ENCODE measurements at regions not wholly inside any gene's neighbourhood (a gene's known extent, or its start where the extent isn't known, plus 50 kb on each side); places are given as distances from the start of the nearest gene placed in this dataset.

- no peaks in the 10 kb centered on the region for H3K36me3 ChIP-seq (ENCODE audit: control insufficient read depth in 2 of 2, extremely low read depth in 1 of 2, insufficient read depth in 2 of 2, low read length in 2 of 2)
- H3K9me1 ChIP-seq (ENCODE audit: control insufficient read depth, extremely low read depth, insufficient read depth, low read length): no peaks in the 10 kb centered on the region
- no peaks in the 10 kb centered on the region for H3K27me3 ChIP-seq (ENCODE audit: control insufficient read depth, extremely low read depth, insufficient read depth, low read length)
- DNase-seq (ENCODE audit: low read depth, low spot score) (no peak), FAIRE-seq (no peak)
- H2AFZ ChIP-seq (ENCODE audit: control insufficient read depth, low read length): no peak overlapping the region
- no peak overlapping the region for H3K4me3 ChIP-seq (ENCODE audit: control insufficient read depth in 2 of 3, extremely low read depth in 1 of 3, insufficient read depth in 2 of 3, low read depth in 1 of 3, low read length in 3 of 3)
- no peak overlapping the region for H3K4me2 ChIP-seq (ENCODE audit: control insufficient read depth, extremely low read depth, insufficient read depth, low read depth, low read length)
- no peak overlapping the region for H3K9ac ChIP-seq (ENCODE audit: control insufficient read depth, extremely low read depth, insufficient read depth, low read length)
- H3K4me1 ChIP-seq (ENCODE audit: control insufficient read depth, extremely low read depth, insufficient read depth, low read length): no peaks in the 10 kb centered on the region
- H3K79me2 ChIP-seq (ENCODE audit: control insufficient read depth, insufficient read depth, low read length): no peaks in the 10 kb centered on the region
- TF ChIP-seq EZH2 (IDR thresholded peaks at IDR 0.05; ENCODE audit: low read length) (no peak), CTCF (optimal IDR thresholded peaks at IDR 0.05 in 1 of 3, IDR thresholded peaks at IDR 0.05 in 1 of 3, conservative IDR thresholded peaks at IDR 0.05 in 1 of 3; ENCODE audit: extremely low read depth in 1 of 3, insufficient read depth in 2 of 3, low read length in 3 of 3) (no peak)
- H3K9me3 ChIP-seq (ENCODE audit: control insufficient read depth, low read depth, low read length): no peaks in the 10 kb centered on the region
- no peak overlapping the region for H3K27ac ChIP-seq (ENCODE audit: control insufficient read depth, insufficient read depth, low read length)
- dilution Hi-C loops (cut with MboI; ENCODE audit: extremely low pct_ligation_motif_present, low sequenced_read_pairs): no loop called here
- H4K20me1 ChIP-seq (ENCODE audit: control insufficient read depth, extremely low read depth, insufficient read depth, low read length): no peaks in the 10 kb centered on the region
Measured at GRCh38 chr1:190957565-190957964, 479.9 kb upstream of the BRINP3 start.

GRCh38 chr1:190963321-190963720 lies 485.7 kb upstream of the BRINP3 start:
- no peak overlapping the region for H3K4me3 ChIP-seq (ENCODE audit: control insufficient read depth in 2 of 3, extremely low read depth in 1 of 3, insufficient read depth in 2 of 3, low read depth in 1 of 3, low read length in 3 of 3)
- DNase-seq (ENCODE audit: low read depth, low spot score) (no peak), FAIRE-seq (no peak)
- H3K9me1 ChIP-seq (ENCODE audit: control insufficient read depth, extremely low read depth, insufficient read depth, low read length): no peaks in the 10 kb centered on the region
- H4K20me1 ChIP-seq (ENCODE audit: control insufficient read depth, extremely low read depth, insufficient read depth, low read length): no peaks in the 10 kb centered on the region
- H2AFZ ChIP-seq (ENCODE audit: control insufficient read depth, low read length): no peak overlapping the region
- H3K4me1 ChIP-seq (ENCODE audit: control insufficient read depth, extremely low read depth, insufficient read depth, low read length): no peaks in the 10 kb centered on the region
- no peak overlapping the region for H3K27ac ChIP-seq (ENCODE audit: control insufficient read depth, insufficient read depth, low read length)
- H3K9ac ChIP-seq (ENCODE audit: control insufficient read depth, extremely low read depth, insufficient read depth, low read length): no peak overlapping the region
- no peaks in the 10 kb centered on the region for H3K79me2 ChIP-seq (ENCODE audit: control insufficient read depth, insufficient read depth, low read length)
- TF ChIP-seq EZH2 (IDR thresholded peaks at IDR 0.05; ENCODE audit: low read length) (no peak), CTCF (optimal IDR thresholded peaks at IDR 0.05 in 1 of 3, IDR thresholded peaks at IDR 0.05 in 1 of 3, conservative IDR thresholded peaks at IDR 0.05 in 1 of 3; ENCODE audit: extremely low read depth in 1 of 3, insufficient read depth in 2 of 3, low read length in 3 of 3) (no peak)
- dilution Hi-C loops (cut with MboI; ENCODE audit: extremely low pct_ligation_motif_present, low sequenced_read_pairs): no loop called here
- H3K36me3 ChIP-seq (ENCODE audit: control insufficient read depth in 2 of 2, extremely low read depth in 1 of 2, insufficient read depth in 2 of 2, low read length in 2 of 2): no peaks in the 10 kb centered on the region
- no peak overlapping the region for H3K4me2 ChIP-seq (ENCODE audit: control insufficient read depth, extremely low read depth, insufficient read depth, low read depth, low read length)
- H3K9me3 ChIP-seq (ENCODE audit: control insufficient read depth, low read depth, low read length): no peaks in the 10 kb centered on the region
- no peaks in the 10 kb centered on the region for H3K27me3 ChIP-seq (ENCODE audit: control insufficient read depth, extremely low read depth, insufficient read depth, low read length)

Data from keratinocyte (primary cell).